Activated CD4-positive, alpha-beta memory T cell treated with anti-CD3 and anti-CD28 coated beads for 36 hours (primary cell): ENCODE measurements at regions not wholly inside any gene's neighbourhood (a gene's known extent, or its start where the extent isn't known, plus 50 kb on each side); places are given as distances from the start of the nearest gene placed in this dataset.

Experiments used
- CTCF ChIA-PET: fragments of 350-600 bp; sonication (Branson Sonifier 250); formaldehyde crosslinking; loops from one replicate; lab custom pipeline; 2021; ENCODE audit warnings: antibody characterized with exemption, inconsistent platforms; lab: Charles Lee
- POLR2A ChIA-PET: fragments of 350-600 bp; sonication (Branson Sonifier 250); formaldehyde crosslinking; loops from one replicate; lab custom pipeline; 2021; ENCODE audit warnings: antibody characterized with exemption; lab: Charles Lee
- DNase-seq: peaks from one replicate; pipeline ENCODE4 v3.0.0-alpha.2; 2020
- H3K27ac Mint-ChIP-seq: one replicate; pipeline ENCODE4 v1.8.0; 2021; ENCODE audit warnings: mixed read lengths
- H3K27me3 Mint-ChIP-seq: one replicate; pipeline ENCODE4 v1.8.0; 2021; ENCODE audit warnings: mixed read lengths
- H3K36me3 Mint-ChIP-seq: one replicate; pipeline ENCODE4 v1.8.0; 2021; ENCODE audit warnings: mixed read lengths
- H3K4me1 Mint-ChIP-seq: one replicate; pipeline ENCODE4 v1.8.0; 2021; ENCODE audit warnings: low read depth, mixed read lengths
- H3K4me3 Mint-ChIP-seq: one replicate; pipeline ENCODE4 v1.8.0; 2021; ENCODE audit warnings: mild to moderate bottlenecking, mixed read lengths
- H3K9me3 Mint-ChIP-seq: one replicate; pipeline ENCODE4 v1.8.0; 2021; ENCODE audit warnings: mixed read lengths
- intact Hi-C: fragments of 100-400 bp; cut with micrococcal nuclease; formaldehyde crosslinking; loops from one replicate; pipeline ENCODE4 v1.15.1; 2023

GRCh38 chr2:221034973-221035372, 537.1 kb downstream of the EPHA4 start:
- no peaks in the 10 kb centered on the region for H3K9me3 Mint-ChIP-seq
- ChIA-PET POLR2A (no interaction called here), CTCF (no interaction called here)
- no peak overlapping the region for H3K4me3 Mint-ChIP-seq
- H3K27ac Mint-ChIP-seq: no peak overlapping the region
- intact Hi-C loops: no loop called here
- peaks cover 6% of the 10 kb centered on the region for H3K27me3 Mint-ChIP-seq
- H3K36me3 Mint-ChIP-seq: no peaks in the 10 kb centered on the region
- no peak for DNase-seq
- no peaks in the 10 kb centered on the region for H3K4me1 Mint-ChIP-seq

DNA sequence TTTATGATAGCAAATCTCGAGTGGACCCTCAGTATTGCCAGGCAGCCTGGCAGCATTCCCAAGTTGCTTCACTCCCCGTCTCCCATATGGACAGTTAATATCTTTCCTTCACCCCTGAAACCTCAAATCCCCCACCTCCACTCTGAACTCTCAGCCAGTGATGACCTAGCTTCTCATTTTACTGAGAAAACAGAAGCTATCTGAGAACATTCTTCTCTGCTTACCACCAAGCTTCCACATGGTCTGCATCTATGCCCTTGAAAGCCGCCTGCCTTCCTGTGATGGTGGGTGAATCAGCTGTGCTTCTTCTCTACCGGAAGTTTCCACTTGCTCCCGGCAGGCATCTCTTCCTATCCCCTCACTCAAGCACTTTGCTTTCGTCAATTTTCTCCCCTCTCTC, 529.2 kb downstream of the EPHA4 start:
- H3K27me3 Mint-ChIP-seq: peaks cover 1% of the 10 kb centered on the region
- no peak overlapping the region for H3K27ac Mint-ChIP-seq
- ChIA-PET CTCF (no interaction called here), POLR2A (no interaction called here)
- no peak overlapping the region for H3K4me3 Mint-ChIP-seq
- no peaks in the 10 kb centered on the region for H3K4me1 Mint-ChIP-seq
- no peak for DNase-seq
- intact Hi-C loops: no loop called here
- no peaks in the 10 kb centered on the region for H3K9me3 Mint-ChIP-seq
- no peaks in the 10 kb centered on the region for H3K36me3 Mint-ChIP-seq

DNA sequence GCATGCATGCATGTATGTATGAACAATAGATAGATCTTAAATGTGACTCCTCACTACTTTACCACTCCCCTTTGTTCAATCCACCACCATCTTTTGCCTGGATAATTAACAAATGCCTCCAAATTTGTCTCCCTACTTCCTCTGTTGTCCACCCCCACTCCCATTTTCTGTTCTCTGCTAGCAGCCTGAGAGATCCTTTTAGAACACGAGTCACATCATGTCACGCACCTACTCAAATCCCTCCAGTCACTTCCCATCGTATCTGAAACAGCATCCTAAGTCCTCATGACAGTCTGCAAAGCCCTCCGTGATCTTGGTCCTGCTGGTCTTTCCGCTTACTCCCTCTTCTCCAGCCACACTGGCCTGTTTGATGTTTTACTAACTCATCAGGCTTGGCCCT, 527.3 kb downstream of the EPHA4 start:
- no peak overlapping the region for H3K27ac Mint-ChIP-seq
- ChIA-PET CTCF (no interaction called here), POLR2A (no interaction called here)
- intact Hi-C loops: no loop called here
- H3K36me3 Mint-ChIP-seq: no peaks in the 10 kb centered on the region
- DNase-seq: no peak
- peaks cover 5% of the 10 kb centered on the region for H3K27me3 Mint-ChIP-seq
- H3K9me3 Mint-ChIP-seq: no peaks in the 10 kb centered on the region
- H3K4me3 Mint-ChIP-seq: no peak overlapping the region
- no peaks in the 10 kb centered on the region for H3K4me1 Mint-ChIP-seq

DNA sequence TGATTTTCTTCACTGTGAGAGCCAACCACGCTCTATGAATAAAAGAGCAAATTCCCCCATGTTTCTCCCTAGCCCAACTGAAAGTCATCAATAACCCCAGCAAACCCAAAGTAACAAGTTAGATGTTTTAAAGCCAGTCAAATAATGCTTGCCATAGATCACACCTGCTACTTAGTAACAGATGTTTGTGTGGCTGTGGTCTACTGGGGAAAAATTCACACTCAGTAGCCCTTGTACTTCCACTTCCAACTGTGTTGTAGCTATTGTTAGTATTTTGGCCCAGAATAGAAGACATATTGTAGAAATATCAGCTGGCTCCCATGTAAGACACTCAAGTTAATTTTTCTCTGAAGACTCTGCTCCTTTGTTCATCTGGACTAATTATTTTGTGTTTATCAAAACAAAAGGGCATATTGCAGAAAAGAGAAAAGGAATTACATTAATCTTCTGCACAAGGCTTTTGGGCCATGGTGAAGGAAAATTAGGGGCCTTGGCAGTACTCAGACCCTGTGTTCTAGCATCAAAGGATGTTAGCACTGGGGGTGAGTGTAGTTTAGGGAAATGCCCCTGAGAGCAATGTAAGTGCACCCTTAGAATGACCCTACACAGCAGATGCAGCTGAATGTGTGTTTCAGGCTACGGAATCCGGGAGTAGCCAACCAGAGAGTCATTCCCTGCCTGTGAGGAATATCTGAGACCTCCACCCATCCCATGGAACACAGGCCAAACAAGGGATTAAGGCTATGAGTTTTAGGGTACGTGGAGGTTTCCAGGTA, 521.9 kb downstream of the EPHA4 start:
- intact Hi-C loops: no loop called here
- POLR2A ChIA-PET: no interaction called here
- Mint-ChIP-seq H3K9me3 (no peaks in the 10 kb centered on the region), H3K4me1 (no peaks in the 10 kb centered on the region), H3K36me3 (no peaks in the 10 kb centered on the region), H3K27ac (no peak overlapping the region), H3K4me3 (no peak overlapping the region), H3K27me3 (peaks cover 4% of the 10 kb centered on the region)
- CTCF ChIA-PET: no interaction called here
- DNase-seq: no peak

GRCh38 chr2:221051162-221051561, 520.9 kb downstream of the EPHA4 start:
- intact Hi-C loops: no loop called here
- H3K36me3 Mint-ChIP-seq: no peaks in the 10 kb centered on the region
- DNase-seq: no peak
- ChIA-PET POLR2A (no interaction called here), CTCF (no interaction called here)
- no peaks in the 10 kb centered on the region for H3K9me3 Mint-ChIP-seq
- H3K27ac Mint-ChIP-seq: no peak overlapping the region
- no peak overlapping the region for H3K4me3 Mint-ChIP-seq
- H3K27me3 Mint-ChIP-seq: peaks cover 4% of the 10 kb centered on the region
- H3K4me1 Mint-ChIP-seq: no peaks in the 10 kb centered on the region

DNA sequence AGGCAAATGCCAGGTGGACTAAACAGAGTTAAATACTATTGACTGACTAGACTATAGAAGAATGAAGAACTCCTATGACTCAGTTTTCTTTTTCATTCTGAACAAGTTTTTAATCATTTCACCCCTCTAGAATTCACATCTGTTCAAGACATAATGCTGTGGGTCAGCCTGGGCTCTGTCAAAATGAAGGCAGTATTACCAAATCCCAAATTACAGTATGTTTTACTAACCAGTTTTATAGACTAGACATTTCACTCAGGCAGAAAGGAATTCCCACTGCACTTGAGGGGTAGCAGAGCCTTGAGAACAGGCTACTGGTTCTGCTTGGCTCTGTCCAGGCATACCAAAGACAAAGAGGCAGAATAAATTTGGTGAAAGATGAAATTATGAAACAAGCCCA, 511.7 kb downstream of the EPHA4 start:
- H3K27ac Mint-ChIP-seq: no peak overlapping the region
- ChIA-PET CTCF (no interaction called here), POLR2A (no interaction called here)
- no peak for DNase-seq
- peaks cover 8% of the 10 kb centered on the region for H3K27me3 Mint-ChIP-seq
- H3K4me3 Mint-ChIP-seq: no peak overlapping the region
- intact Hi-C loops: no loop called here
- no peaks in the 10 kb centered on the region for H3K9me3 Mint-ChIP-seq
- H3K4me1 Mint-ChIP-seq: peaks cover 3% of the 10 kb centered on the region
- H3K36me3 Mint-ChIP-seq: no peaks in the 10 kb centered on the region

DNA sequence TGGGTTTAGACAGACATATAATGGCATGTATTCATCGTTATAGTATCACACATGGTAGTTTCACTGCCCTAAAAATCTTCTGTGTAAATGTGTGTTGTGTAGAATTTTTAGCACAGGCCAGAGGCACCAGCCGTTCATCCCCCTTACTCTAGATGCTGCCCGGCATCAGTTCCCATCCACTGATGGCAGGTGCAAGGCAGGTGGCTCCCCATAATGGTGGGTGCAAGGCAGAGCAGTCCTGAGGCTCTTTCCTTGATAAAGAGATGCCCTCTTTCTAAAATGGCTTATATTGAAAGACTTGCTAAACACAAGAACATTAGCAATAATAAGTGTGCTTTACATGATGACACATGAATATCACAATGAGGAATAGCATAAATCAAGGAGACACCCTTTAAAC, 508.5 kb downstream of the EPHA4 start:
- POLR2A ChIA-PET: no interaction called here
- CTCF ChIA-PET: no interaction called here
- intact Hi-C loops: no loop called here

DNA sequence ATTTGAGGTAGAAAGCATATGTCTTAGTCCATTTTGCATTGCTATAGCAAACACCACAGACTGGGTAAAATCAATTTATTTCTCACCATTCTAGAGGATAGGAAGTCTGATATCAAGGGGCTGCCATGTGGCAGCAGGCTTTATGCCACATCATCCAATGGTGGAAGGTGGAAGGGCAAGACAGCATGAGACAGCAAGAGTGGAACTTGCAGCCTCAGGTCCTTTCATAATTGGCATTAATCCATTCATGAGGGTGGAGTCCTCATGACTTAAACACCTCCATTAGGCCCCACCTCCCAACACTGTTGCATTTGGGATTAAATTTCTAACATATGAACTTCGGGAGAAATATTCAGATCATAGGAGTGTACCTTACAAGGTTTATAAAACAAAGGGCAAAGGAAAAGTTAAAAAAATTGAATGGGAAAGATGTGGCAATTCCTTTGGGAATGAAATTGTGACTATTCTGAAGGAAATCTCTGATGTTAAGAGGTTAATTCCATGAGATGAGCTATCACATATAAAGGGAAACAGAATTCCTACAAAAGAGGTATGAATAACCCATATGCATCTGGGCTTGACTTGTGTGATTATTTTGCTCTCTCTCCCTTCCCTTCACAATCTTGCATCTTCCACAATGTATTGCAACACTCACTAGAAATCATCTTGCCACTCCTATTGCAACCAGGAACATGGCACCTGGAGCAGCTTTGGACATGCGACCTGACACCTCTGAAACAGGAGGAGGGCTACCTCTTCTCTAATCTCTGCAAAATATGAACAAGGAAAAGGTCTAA, 507.8 kb downstream of the EPHA4 start:
- Mint-ChIP-seq H3K4me3 (no peak overlapping the region), H3K36me3 (no peaks in the 10 kb centered on the region), H3K27me3 (peaks cover 4% of the 10 kb centered on the region), H3K4me1 (peaks cover 3% of the 10 kb centered on the region), H3K27ac (no peak overlapping the region), H3K9me3 (no peaks in the 10 kb centered on the region)
- CTCF ChIA-PET: no interaction called here
- intact Hi-C loops: no loop called here
- POLR2A ChIA-PET: no interaction called here
- DNase-seq: no peak

More for the DNA sequence above, 508.5 kb downstream of the EPHA4 start:
- DNase-seq: no peak
- H3K36me3 Mint-ChIP-seq: no peaks in the 10 kb centered on the region
- H3K4me1 Mint-ChIP-seq: peaks cover 3% of the 10 kb centered on the region
- H3K9me3 Mint-ChIP-seq: no peaks in the 10 kb centered on the region
- H3K4me3 Mint-ChIP-seq: no peak overlapping the region
- H3K27me3 Mint-ChIP-seq: peaks cover 6% of the 10 kb centered on the region
- no peak overlapping the region for H3K27ac Mint-ChIP-seq

GRCh38 chr2:221064880-221065279, 507.2 kb downstream of the EPHA4 start:
- H3K27me3 Mint-ChIP-seq: peaks cover 2% of the 10 kb centered on the region
- no peak for DNase-seq
- no peak overlapping the region for H3K4me3 Mint-ChIP-seq
- H3K9me3 Mint-ChIP-seq: no peaks in the 10 kb centered on the region
- CTCF ChIA-PET: no interaction called here
- POLR2A ChIA-PET: no interaction called here
- H3K36me3 Mint-ChIP-seq: no peaks in the 10 kb centered on the region
- peaks cover 3% of the 10 kb centered on the region for H3K4me1 Mint-ChIP-seq
- intact Hi-C loops: loop anchor here (5.0 kb wide), 1 partner anchor 48 kb away; no protein-coding TSS in a partner anchor
- no peak overlapping the region for H3K27ac Mint-ChIP-seq

DNA sequence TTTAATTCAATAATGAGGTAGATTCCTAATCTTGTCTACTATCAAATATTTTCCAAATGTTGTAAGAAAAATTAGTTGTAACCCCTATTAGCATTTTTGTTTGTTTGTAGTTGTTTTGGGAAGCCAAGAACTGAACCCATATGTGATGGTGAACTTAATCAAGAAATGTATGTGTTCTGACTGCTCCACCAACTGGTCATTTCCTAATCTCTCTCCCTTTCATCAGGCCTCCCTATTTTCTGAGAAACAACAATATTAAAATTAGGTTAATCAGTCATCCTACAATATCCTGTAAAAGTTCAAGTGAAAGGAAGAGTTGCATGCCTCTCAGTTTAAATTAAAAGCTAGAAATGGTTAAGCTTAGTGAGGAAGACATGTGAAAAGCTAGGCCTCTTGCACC, 504.0 kb downstream of the EPHA4 start:
- intact Hi-C loops: loop anchor here (5.0 kb wide), 1 partner anchor 51 kb away; no protein-coding TSS in a partner anchor
- CTCF ChIA-PET: interaction anchor here (1.4 kb wide), 1 partner anchor 9 kb away, joined by 5 read pairs; no protein-coding TSS in a partner anchor
- POLR2A ChIA-PET: no interaction called here
- DNase-seq: no peak
- Mint-ChIP-seq H3K4me1 (no peaks in the 10 kb centered on the region), H3K27me3 (no peaks in the 10 kb centered on the region), H3K4me3 (no peak overlapping the region), H3K9me3 (peaks cover 11% of the 10 kb centered on the region), H3K36me3 (peaks cover 2% of the 10 kb centered on the region), H3K27ac (no peak overlapping the region)

DNA sequence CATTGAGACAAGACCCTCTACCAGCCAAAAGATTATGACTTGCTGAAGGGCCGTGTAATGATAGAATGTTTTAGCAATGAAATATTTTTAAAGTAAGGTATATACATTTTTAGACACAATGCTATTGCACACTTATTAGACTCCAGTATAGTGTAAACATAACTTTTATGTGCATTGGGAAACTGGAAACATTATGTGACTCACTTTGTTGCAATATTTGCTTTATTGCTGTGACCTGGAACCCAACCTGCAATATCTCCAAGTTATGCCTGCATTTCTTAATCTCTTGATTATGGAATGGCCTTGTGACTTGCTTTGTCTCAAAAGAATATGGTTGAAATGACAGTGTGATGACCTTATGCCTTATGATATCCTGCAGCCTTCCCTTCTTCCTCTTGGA, 502.0 kb downstream of the EPHA4 start:
- no peaks in the 10 kb centered on the region for H3K27me3 Mint-ChIP-seq
- no peaks in the 10 kb centered on the region for H3K4me1 Mint-ChIP-seq
- H3K4me3 Mint-ChIP-seq: no peak overlapping the region
- H3K9me3 Mint-ChIP-seq: peaks cover 11% of the 10 kb centered on the region
- no peak for DNase-seq
- ChIA-PET CTCF (no interaction called here), POLR2A (no interaction called here)
- intact Hi-C loops: no loop called here
- no peak overlapping the region for H3K27ac Mint-ChIP-seq
- peaks cover 2% of the 10 kb centered on the region for H3K36me3 Mint-ChIP-seq

DNA sequence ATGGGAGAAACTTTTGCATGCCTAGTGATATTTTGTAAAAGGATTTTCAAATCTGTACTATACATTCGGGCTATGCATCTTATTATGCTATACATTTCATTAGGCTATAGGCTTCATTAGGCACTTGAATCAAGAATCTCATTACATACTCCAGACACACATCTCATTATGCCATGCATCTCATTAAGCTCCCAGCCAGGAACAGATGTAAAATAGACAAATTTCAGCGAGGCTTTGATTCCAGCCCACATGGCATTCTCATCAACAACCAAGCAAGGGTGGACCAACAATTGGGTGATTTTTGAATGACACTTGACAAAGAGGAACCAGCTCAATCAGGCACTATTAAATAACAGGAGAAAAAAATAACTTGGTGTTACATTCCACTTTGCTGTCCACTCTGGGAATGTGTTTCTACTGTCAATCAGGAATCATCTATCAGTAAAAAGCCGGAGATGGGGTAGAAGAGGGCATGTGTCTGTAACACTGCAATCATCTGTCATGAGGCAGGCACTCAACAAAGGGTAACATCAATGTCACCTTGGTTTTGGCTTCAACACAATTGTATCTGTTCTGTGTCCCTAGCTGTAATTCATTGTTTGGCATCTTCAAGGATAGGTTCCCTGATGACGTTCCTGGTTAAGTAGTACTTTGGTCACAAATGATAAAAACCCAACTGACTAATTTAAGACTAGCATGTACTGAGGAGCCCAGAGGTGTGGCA, 498.6 kb downstream of the EPHA4 start:
- intact Hi-C loops: no loop called here
- no peaks in the 10 kb centered on the region for H3K27me3 Mint-ChIP-seq
- no peak overlapping the region for H3K4me3 Mint-ChIP-seq
- CTCF ChIA-PET: no interaction called here
- H3K9me3 Mint-ChIP-seq: peaks cover 11% of the 10 kb centered on the region
- H3K27ac Mint-ChIP-seq: no peak overlapping the region
- POLR2A ChIA-PET: no interaction called here
- H3K36me3 Mint-ChIP-seq: peaks cover 2% of the 10 kb centered on the region
- DNase-seq: no peak
- H3K4me1 Mint-ChIP-seq: no peaks in the 10 kb centered on the region
